B cell (primary cell): ENCODE measurements at regions not wholly inside any gene's neighbourhood (a gene's known extent, or its start where the extent isn't known, plus 50 kb on each side); places are given as distances from the start of the nearest gene placed in this dataset.

Experiments
- EZH2 ChIP-seq: IDR thresholded peaks from 2 replicates; pipeline ENCODE4 v1.6.1; 2012; ENCODE audit warnings: borderline replicate concordance, low read depth, mild to moderate bottlenecking, moderate library complexity, low read length; ENCODE audit not compliant: insufficient read depth, poor library complexity, severe bottlenecking
- TF ChIP-seq, protein P1 (sequence below): fragments of 200-600 bp; IDR thresholded peaks from one replicate; pipeline ENCODE4 v1.8.0; 2022; ENCODE audit warnings: antibody characterized with exemption, mild to moderate bottlenecking

DNA sequence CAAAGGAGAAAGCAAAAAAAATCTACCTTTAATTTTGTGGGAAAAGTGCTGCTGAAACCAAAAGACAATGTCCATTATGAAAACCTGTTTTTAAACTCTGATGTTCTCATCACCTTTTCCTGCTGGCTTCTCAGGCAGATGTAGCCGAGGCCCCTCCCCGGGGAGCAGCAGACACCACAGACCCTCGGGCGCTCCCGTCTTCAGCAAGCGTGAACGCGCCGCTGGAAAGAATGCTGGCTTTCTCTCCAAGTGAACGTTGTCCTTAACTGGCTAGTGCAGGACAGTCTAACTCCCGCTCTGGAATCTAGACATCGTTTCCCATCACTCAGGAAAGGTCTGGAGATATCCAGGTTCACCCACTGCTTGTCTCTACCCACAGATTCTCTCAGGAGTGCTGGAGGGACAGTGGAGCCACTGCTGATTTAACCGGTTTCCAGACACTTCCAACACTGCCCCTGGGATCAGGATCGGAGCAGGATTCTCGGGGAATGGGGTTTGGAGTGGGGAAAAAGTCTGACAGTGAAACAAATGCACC lies 211.2 kb downstream of the RBFOX3 start:
- no peak for TF ChIP-seq EZH2
- TF ChIP-seq, protein P1, sequence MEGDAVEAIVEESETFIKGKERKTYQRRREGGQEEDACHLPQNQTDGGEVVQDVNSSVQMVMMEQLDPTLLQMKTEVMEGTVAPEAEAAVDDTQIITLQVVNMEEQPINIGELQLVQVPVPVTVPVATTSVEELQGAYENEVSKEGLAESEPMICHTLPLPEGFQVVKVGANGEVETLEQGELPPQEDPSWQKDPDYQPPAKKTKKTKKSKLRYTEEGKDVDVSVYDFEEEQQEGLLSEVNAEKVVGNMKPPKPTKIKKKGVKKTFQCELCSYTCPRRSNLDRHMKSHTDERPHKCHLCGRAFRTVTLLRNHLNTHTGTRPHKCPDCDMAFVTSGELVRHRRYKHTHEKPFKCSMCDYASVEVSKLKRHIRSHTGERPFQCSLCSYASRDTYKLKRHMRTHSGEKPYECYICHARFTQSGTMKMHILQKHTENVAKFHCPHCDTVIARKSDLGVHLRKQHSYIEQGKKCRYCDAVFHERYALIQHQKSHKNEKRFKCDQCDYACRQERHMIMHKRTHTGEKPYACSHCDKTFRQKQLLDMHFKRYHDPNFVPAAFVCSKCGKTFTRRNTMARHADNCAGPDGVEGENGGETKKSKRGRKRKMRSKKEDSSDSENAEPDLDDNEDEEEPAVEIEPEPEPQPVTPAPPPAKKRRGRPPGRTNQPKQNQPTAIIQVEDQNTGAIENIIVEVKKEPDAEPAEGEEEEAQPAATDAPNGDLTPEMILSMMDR, result no peak
